GM18909 (cell line): ENCODE measurements at regions not wholly inside any gene's neighbourhood (a gene's known extent, or its start where the extent isn't known, plus 50 kb on each side); places are given as distances from the start of the nearest gene placed in this dataset.
"Not testable (repeated sequence)": the region's sequence is repeated elsewhere in the genome, so short reads cannot be mapped to it uniquely, and the experiment has no call there.

Experiments used
- ATAC-seq: cut with Tn5 transposase; IDR thresholded peaks from one replicate; pipeline ENCODE4 v1.9.1; 2021; ENCODE audit warnings: mild to moderate bottlenecking; ENCODE audit not compliant: unreplicated experiment, poor library complexity

DNA sequence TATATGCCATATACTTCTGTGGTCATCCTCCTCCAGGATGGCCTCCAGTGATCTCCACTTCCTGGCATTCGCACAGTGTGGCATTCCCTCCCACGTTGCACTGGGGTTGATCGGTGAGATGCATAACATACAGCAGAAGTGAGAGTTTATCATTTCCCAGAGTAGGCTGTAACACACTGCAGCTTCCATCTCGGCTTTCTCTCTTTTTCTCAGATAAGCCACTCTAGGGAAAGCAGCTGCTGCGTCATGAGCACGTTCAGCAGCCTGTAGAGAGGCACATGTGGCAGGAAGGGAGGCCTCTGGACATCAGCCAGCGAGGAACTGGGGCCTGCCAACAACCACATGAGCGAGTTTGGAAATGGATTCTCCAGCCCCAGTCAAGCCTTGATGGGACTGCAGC lies 807.1 kb downstream of the DIAPH3 start:
- no peak for ATAC-seq

DNA sequence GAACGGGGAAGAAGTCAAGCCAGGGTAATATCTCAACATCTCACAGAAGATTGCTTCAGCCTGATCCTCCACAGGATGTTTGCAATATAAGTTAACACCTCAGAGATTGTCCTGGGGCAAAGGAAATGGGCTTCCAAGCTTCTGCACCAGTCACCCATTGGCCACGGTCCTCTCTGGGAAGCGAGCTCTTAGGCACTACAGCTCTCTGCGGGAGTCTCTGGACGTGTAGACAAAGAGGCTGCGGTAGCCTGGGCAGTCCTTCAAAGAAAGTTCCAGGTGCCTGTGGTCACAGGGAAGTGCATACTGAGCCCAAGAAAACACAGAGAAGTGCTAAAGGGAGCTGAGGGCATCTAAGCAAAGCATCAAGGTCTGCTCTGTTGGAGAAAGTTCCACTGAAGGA lies 805.7 kb downstream of the DIAPH3 start:
- no peak for ATAC-seq

- peak; percentile 61 for ATAC-seq
Measured at GRCh38 chr13:59360108-59360507, 803.6 kb downstream of the DIAPH3 start.

DNA sequence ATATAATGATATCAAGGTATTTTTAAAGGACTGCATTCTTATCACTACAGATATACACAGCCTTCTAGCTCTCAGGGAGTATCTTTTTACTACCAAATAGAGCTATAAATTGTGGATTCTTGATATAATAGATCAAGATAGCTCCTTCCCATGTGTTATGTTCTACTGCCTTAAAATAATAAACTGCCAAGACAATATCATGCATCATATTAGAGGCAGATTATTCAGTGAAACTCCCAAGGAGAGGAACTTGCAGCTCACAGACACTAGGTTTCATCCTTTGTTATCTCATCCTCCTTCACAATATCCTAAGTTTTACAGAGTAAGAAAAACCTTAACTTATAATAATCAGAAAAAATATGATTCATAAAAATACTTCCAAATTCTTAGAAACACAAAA lies 802.8 kb downstream of the DIAPH3 start:
- ATAC-seq: no peak

GRCh38 chr13:59363313-59363712 lies 800.4 kb downstream of the DIAPH3 start:
- no peak for ATAC-seq

- no peak for ATAC-seq
Measured at GRCh38 chr13:59363947-59364346, 799.8 kb downstream of the DIAPH3 start.

DNA sequence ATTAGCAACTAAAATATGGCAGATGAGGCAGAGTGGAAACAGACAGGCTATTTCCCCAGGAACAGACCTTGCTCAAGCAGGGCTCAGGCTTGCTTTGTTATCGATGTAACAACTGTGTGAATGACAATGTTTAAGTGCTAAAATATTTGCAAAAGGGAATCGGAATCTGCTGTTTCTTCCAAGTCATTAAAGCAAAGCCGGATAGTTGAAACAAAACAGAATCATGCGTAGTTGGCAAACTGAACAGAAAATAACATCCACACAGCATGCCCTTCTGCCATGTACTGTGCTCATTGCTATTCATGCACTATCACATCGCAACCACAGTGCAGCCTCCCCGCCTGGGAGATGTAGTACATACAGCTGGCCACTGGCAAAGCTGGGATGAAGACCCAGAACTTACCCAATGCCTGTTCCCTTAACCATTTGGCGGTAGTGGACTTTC lies 799.1 kb downstream of the DIAPH3 start:
- no peak for ATAC-seq

DNA sequence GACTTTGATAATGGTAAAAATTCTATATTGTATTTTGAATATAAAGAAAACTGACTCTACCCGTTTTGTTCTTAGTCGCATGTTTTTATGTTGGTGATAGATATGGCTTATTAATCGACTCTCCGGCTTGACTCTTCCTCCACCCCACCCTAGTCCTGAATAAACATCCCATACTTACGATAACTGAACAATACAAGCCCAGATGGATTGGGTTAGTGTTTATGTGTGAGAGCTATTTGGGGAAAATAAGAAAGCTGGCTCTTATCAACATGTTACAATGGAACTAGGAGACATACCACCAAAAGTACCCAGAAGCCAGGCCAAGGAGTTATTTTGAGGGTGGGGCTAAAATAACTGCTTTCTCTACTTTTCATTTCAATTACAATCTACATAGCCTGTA lies 796.3 kb downstream of the DIAPH3 start:
- ATAC-seq: no peak

DNA sequence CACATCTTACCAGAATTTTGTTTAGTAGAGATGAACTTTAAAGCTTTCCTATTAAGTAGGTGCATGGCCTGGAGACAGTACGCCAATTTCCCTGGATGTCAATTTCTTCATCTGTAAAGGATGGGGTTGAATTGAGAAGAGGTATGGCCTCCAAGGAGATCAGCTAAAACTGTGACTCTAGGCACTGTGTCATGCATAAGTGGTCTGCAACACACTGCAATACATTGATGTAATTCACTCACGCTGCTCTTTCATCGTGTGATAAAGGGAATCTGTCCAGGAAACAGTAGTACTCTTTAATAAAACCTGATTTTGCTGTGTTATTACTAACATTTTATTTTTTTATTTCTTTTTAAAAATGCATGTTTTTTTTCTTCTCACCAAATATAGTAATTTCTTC lies 795.8 kb downstream of the DIAPH3 start:
- ATAC-seq: no peak

- no peak for ATAC-seq
Measured at GRCh38 chr13:59368693-59369092, 795.0 kb downstream of the DIAPH3 start.

DNA sequence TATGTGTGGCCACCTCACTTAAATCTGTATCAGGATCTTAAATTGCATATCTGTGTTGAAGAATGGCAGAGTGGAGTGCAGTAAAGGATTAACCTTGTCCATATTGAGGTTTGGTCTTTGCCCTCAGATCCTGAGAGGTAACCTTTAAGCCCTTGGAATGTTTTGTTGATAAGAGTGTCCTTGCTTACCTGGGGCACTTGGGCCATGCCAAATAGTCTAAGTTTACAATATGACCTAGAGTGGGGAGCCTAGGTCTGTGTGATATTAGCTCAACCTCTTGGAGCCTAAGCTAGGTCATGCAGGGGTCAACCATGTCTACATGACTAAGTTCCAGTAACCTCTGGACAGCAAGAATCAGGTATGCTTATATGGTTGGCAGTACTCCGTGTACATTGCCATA lies 792.5 kb downstream of the DIAPH3 start:
- ATAC-seq: no peak

- ATAC-seq: no peak
Measured at GRCh38 chr13:59373341-59373740, 790.4 kb downstream of the DIAPH3 start.

GRCh38 chr13:59374691-59375090 lies 789.0 kb downstream of the DIAPH3 start:
- ATAC-seq: no peak

- no peak for ATAC-seq
Measured at GRCh38 chr13:59384154-59384553, 779.6 kb downstream of the DIAPH3 start.

DNA sequence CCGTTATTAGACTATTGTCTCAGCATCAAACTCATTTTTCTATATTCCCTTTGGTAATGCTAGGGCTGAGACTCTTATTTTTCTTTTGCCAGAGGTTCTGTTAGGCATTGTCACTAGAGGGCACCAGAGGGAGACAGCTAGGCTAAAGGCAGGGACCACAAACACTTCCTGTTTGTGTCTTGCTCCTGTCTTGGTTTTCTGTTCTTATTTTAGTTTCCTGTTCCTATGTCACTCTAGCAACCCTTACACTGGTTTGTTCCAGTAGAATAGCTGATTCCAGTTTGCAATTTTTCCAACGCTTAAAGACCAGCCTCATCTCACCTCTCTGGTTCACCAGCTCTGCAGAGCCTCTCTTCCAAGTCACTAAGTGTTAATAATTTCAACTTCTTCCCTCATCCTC lies 772.0 kb downstream of the DIAPH3 start:
- ATAC-seq: peak; percentile 99

DNA sequence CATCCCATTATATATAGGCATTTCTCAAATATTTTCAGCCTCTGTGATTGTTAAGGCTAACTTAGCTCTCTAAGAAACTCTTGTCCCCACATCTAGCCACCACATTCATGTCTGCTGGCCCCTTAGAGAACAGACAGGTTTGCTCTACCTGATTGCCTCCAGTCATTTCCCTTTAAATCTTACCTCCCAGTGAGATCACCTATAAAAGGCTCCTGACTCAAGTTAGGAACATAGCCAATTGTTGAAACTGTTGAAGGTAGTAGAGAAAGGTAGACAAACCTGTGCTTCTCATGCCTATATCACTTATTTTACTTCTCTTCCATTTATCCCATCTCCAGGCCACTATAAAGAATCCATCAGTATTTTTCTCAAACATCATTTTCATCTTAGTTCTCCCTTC lies 771.4 kb downstream of the DIAPH3 start:
- ATAC-seq: peak; percentile 5

DNA sequence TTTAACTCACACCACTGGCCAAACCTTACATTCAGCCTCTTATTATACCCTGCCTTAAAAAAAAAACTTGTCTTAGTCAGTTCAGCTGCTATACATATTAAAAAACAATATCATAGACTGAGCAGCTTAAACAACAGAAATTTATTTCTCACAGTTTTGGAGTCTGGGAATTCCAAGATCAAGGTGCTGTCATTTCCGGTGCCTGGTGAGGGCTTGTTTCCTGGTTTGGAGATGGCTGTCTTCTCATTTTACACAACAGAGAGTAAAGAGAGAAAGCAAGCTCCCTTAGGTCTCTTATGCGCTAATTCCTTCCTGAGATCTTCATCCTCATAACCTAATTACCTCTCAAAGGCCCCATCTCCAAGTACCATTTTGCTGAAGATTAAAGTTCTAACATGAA lies 769.2 kb downstream of the DIAPH3 start:
- no peak for ATAC-seq

GRCh38 chr13:59398127-59398526 lies 765.6 kb downstream of the DIAPH3 start:
- no peak for ATAC-seq

DNA sequence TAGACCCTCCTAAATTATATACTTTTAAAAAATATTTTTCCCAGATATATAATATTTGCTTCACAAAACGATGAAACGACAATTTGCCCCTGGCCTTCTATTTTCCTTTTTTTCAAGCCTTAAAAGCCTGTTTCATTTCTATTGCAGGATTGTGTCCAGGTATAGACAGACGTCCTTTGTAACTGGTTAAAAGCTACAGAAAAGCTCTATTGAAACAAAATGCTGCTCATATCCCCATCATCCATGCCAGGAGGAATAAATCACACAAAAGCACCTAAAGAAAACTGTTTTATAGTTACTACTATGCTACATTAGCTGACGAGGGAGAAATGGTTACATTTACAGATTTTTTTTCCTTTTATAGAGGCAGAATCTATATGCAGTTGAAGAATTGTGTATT lies 765.1 kb downstream of the DIAPH3 start:
- no peak for ATAC-seq

- ATAC-seq: no peak
Measured at GRCh38 chr13:59399513-59399912, 764.2 kb downstream of the DIAPH3 start.

- ATAC-seq: no peak
Measured at GRCh38 chr13:59404331-59404730, 759.4 kb downstream of the DIAPH3 start.

GRCh38 chr13:59407251-59407650 lies 756.5 kb downstream of the DIAPH3 start:
- not testable (repeated sequence) for ATAC-seq

GRCh38 chr13:59408738-59409137 lies 755.0 kb downstream of the DIAPH3 start:
- no peak for ATAC-seq
